ENCODE measurements at regions not wholly inside any gene's neighbourhood (a gene's known extent, or its start where the extent isn't known, plus 50 kb on each side); places are given as distances from the start of the nearest gene placed in this dataset.
"Not testable (repeated sequence)": the region's sequence is repeated elsewhere in the genome, so short reads cannot be mapped to it uniquely, and the experiment has no call there.

- Mint-ChIP-seq H3K4me3 (no peak overlapping the region), H3K27me3 (peaks cover 12% of the 10 kb centered on the region), H3K4me1 (no peaks in the 10 kb centered on the region), H3K9me3 (peaks cover 0 to 9% (median 0%) of the 10 kb centered on the region in 3 donors), H3K36me3 (no peaks in the 10 kb centered on the region), H3K27ac (no peak overlapping the region)
Observed at GRCh38 chr6:16998461-16998860, 103.4 kb upstream of the STMND1 start.

GRCh38 chr6:16995511-16996250, 106.2 kb upstream of the STMND1 start:
- Mint-ChIP-seq H3K27ac (no peak overlapping the region), H3K36me3 (no peaks in the 10 kb centered on the region), H3K4me1 (no peaks in the 10 kb centered on the region), H3K9me3 (peaks cover 0 to 9% (median 3%) of the 10 kb centered on the region in 3 donors), H3K27me3 (peaks cover 3% of the 10 kb centered on the region), H3K4me3 (no peak overlapping the region)

DNA sequence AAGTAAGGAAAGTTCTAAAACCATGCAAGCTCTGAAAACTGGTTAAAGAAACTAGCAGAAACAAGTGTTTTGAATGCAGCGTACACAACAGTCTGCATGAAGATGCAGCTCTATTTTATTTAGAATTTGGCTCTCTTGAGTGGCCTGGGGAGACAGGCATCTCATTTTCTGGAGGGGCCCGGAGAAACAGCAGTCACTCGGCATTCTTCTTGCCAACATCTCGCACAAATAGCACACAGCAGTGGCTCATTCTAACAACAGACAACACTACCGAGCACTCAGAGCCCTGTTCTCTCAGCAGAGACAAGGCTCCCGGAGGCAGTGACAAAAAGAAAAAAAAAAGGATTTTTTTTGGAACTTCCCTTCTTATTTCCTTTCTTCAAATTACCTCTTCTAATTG, 108.5 kb upstream of the STMND1 start:
- Mint-ChIP-seq H3K9me3 (peaks cover 0 to 14% (median 6%) of the 10 kb centered on the region in 3 donors), H3K36me3 (no peaks in the 10 kb centered on the region), H3K4me1 (no peaks in the 10 kb centered on the region), H3K27ac (no peak overlapping the region), H3K4me3 (no peak overlapping the region), H3K27me3 (peaks cover 3% of the 10 kb centered on the region)

GRCh38 chr6:16991981-16992629, 109.7 kb upstream of the STMND1 start:
- peaks cover 3% of the 10 kb centered on the region for H3K27me3 Mint-ChIP-seq
- H3K4me3 Mint-ChIP-seq, result no peak overlapping the region
- H3K36me3 Mint-ChIP-seq, result no peaks in the 10 kb centered on the region
- peaks cover 0 to 18% (median 14%) of the 10 kb centered on the region in 3 donors for H3K9me3 Mint-ChIP-seq
- H3K27ac Mint-ChIP-seq, result no peak overlapping the region
- no peaks in the 10 kb centered on the region for H3K4me1 Mint-ChIP-seq

DNA sequence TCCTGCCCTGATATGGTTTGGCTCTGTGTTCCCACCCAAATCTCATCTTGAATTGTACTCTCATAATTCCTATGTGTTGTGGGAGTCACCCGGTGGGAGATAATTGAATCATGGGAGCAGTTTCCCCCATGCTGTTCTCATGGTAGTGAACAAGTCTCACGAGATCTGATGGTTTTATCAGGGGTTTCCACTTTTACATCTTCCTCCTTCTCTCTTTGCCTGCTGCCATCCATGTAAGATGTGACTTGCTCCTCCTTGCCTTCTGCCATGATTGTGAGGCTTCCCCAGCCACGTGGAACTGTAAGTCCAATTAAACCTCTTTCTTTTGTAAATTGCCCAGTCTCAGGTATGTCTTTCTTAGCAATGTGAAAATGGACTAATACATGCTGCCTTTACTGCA, 111.9 kb upstream of the STMND1 start:
- not testable (repeated sequence) for H3K27ac Mint-ChIP-seq, H3K4me1 Mint-ChIP-seq, H3K27me3 Mint-ChIP-seq, H3K4me3 Mint-ChIP-seq, H3K36me3 Mint-ChIP-seq
- peaks cover 0 to 18% (median 16%) of the 10 kb centered on the region in 3 donors for H3K9me3 Mint-ChIP-seq

- no peaks in the 10 kb centered on the region for H3K4me1 Mint-ChIP-seq
- H3K36me3 Mint-ChIP-seq, result no peaks in the 10 kb centered on the region
- H3K27ac Mint-ChIP-seq, result no peak overlapping the region
- H3K4me3 Mint-ChIP-seq, result no peak overlapping the region
- peaks cover 0 to 18% (median 18%) of the 10 kb centered on the region in 3 donors for H3K9me3 Mint-ChIP-seq
- H3K27me3 Mint-ChIP-seq, result peaks cover 8% of the 10 kb centered on the region
Observed at GRCh38 chr6:16989382-16989781, 112.5 kb upstream of the STMND1 start.

GRCh38 chr6:16987996-16988395, 113.9 kb upstream of the STMND1 start:
- H3K9me3 Mint-ChIP-seq, result peaks cover 0 to 18% (median 18%) of the 10 kb centered on the region in 3 donors
- H3K27ac Mint-ChIP-seq, result no peak overlapping the region
- peaks cover 8% of the 10 kb centered on the region for H3K27me3 Mint-ChIP-seq
- no peak overlapping the region for H3K4me3 Mint-ChIP-seq
- H3K36me3 Mint-ChIP-seq, result no peaks in the 10 kb centered on the region
- H3K4me1 Mint-ChIP-seq, result no peaks in the 10 kb centered on the region

- no peaks in the 10 kb centered on the region for H3K36me3 Mint-ChIP-seq
- H3K9me3 Mint-ChIP-seq, result peaks cover 0 to 18% (median 15%) of the 10 kb centered on the region in 3 donors
- H3K27ac Mint-ChIP-seq, result no peak overlapping the region
- H3K4me3 Mint-ChIP-seq, result no peak overlapping the region
- H3K4me1 Mint-ChIP-seq, result no peaks in the 10 kb centered on the region
- peaks cover 10% of the 10 kb centered on the region for H3K27me3 Mint-ChIP-seq
Observed at GRCh38 chr6:16985513-16986284, 116.2 kb upstream of the STMND1 start.

DNA sequence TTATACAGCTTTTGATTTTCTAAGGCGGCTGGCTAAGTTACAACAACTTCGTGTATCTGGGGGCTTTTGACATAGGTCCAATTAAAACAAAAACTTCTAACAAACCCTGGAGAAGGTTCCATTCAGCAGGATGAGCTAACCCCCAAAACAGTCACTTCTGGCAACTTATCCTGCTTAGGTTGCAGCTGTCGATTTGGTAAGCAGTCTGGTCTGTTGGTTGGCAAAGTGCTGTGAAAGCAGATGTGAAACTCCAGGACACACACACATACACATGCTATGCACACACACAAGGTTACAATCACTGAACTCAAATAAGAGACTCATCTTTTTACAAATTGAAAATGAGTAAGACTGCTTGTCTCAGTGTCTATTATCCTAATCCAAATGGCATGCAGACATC, 119.0 kb upstream of the STMND1 start:
- Mint-ChIP-seq H3K27ac (no peak overlapping the region), H3K27me3 (peaks cover 18% of the 10 kb centered on the region), H3K4me3 (no peak overlapping the region), H3K36me3 (no peaks in the 10 kb centered on the region), H3K9me3 (peaks cover 0 to 12% (median 2%) of the 10 kb centered on the region in 3 donors), H3K4me1 (no peaks in the 10 kb centered on the region)

DNA sequence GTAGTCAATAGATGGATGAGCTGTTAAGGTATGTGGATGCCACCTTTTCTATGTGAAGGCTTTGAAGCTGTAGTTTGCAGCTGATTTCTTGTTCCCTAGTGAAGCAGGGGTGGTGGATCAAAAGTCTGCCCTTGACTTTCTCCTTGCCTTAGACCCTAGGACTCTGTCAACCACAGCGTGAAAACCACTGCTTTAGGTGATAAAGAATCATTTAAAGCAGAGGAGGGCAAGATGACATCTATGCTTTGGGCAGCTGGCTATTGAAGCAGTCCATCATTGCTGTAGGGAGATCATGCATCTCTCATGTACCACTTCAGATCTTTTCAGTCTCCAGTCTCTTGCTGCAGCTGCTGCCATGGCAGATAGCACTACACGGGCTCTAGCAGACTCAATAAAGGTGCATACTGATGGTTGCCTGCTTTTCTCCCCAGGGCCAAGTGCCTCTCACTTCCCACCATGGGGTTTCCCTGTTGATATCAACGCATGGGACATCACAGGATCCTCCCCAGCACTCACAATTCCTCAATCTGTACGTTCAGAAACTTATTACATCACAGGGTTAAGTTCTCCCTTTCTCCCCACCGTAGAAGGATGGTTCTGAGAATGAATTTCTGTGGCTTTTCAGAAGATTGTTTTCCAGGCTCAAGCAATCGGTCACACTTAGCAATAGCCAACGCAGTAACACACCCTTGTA, 122.0 kb upstream of the STMND1 start:
- Mint-ChIP-seq H3K4me1 (no peaks in the 10 kb centered on the region), H3K36me3 (no peaks in the 10 kb centered on the region), H3K27ac (no peak overlapping the region), H3K9me3 (peaks cover 0 to 7% (median 2%) of the 10 kb centered on the region in 3 donors), H3K27me3 (peaks cover 21% of the 10 kb centered on the region), H3K4me3 (no peak overlapping the region)

DNA sequence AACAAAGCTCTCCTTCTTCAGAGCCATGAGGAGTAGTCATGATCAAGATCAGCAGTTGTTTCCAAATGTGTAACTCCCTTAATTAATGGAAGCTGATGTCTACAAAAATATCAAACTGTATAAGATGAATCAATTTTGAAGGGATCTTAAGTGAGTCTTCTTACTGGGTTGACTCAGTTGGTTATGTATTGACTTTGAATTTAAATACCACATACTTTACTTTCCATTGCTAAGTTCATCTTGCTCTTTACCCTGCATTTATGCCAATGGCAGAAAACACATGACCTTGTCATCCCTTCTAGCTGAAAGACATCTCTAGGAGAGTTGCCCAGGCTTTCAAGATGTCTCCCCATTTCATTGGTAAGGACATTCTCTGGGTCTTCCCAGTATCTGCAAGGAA, 123.2 kb upstream of the STMND1 start:
- Mint-ChIP-seq H3K36me3 (no peaks in the 10 kb centered on the region), H3K27ac (no peak overlapping the region), H3K27me3 (peaks cover 21% of the 10 kb centered on the region), H3K4me3 (no peak overlapping the region), H3K4me1 (no peaks in the 10 kb centered on the region), H3K9me3 (peaks cover 0 to 5% (median 2%) of the 10 kb centered on the region in 3 donors)

DNA sequence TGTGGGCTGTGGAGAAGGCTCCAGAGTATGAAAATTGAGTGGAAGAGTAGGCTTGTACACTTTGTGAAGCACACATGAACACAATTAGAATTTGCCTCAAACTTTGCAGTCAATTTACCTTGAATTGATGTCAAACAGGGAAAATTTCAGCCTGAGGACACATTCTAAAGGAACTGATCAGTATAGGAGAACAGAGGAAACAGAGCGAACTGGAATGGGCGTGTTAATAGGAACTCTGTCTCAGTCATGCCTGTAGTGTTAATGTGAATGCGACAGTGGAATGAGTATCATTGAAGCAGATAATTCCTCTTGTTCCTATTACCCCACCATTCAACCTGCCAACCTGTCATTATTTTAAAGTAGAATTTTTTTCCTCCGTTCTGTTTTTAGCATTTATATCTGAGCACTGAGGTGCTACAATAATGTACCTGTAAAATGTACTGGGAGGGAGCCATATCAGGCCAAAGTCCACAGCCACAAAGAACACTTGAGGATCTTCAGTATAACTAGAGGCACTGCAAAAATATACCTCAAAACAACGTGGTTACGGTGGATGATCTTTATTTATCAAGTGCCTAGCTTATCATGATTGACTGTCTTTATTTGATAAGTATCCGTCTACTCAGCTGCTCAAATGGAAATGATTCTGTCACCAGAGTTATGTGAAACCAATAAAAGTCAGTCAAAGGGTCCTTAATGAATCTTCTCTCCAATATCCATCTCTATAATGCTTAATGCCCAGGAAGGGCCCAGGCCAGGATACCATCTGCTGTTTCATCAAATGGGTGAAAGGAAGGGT, 125.3 kb upstream of the STMND1 start:
- H3K27me3 Mint-ChIP-seq, result peaks cover 21% of the 10 kb centered on the region
- no peak overlapping the region for H3K27ac Mint-ChIP-seq
- no peaks in the 10 kb centered on the region for H3K36me3 Mint-ChIP-seq
- H3K9me3 Mint-ChIP-seq, result peaks cover 0 to 5% (median 2%) of the 10 kb centered on the region in 3 donors
- H3K4me3 Mint-ChIP-seq, result no peak overlapping the region
- no peaks in the 10 kb centered on the region for H3K4me1 Mint-ChIP-seq

GRCh38 chr6:16974704-16975359, 127.0 kb upstream of the STMND1 start:
- Mint-ChIP-seq H3K27me3 (peaks cover 12% of the 10 kb centered on the region), H3K27ac (no peak overlapping the region), H3K4me1 (no peaks in the 10 kb centered on the region), H3K4me3 (no peak overlapping the region), H3K36me3 (no peaks in the 10 kb centered on the region), H3K9me3 (peaks cover 0 to 5% (median 2%) of the 10 kb centered on the region in 3 donors)

DNA sequence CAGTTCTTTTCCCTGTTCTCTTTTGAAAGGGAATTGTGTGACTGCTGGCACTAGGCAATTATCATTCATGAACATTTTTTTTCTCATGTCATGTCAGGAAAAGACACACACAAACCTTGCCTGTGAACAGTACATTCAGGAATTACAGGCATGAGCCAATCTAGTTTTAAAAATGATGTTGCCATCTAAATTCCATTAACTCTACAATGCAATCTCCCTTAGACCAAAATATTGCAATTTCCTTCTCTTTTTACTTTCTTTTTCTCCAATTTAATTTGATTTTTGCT, 127.5 kb upstream of the STMND1 start:
- no peaks in the 10 kb centered on the region for H3K4me1 Mint-ChIP-seq
- H3K4me3 Mint-ChIP-seq, result no peak overlapping the region
- peaks cover 12% of the 10 kb centered on the region for H3K27me3 Mint-ChIP-seq
- peaks cover 0 to 3% (median 1%) of the 10 kb centered on the region in 3 donors for H3K9me3 Mint-ChIP-seq
- no peaks in the 10 kb centered on the region for H3K36me3 Mint-ChIP-seq
- no peak overlapping the region for H3K27ac Mint-ChIP-seq

All from IgD-negative memory B cell (primary cell).